Activated naive CD4-positive, alpha-beta T cell treated with anti-CD3 and anti-CD28 coated beads, Interleukin-2, amount 50 U/mL, for 72 hours (primary cell): ENCODE measurements at regions not wholly inside any gene's neighbourhood (a gene's known extent, or its start where the extent isn't known, plus 50 kb on each side); places are given as distances from the start of the nearest gene placed in this dataset.

Source experiments
- ATAC-seq, 2 donors: fragments of 150-1000 bp; cut with Tn5 transposase; 2 replicates each; pipeline ENCODE4 v1.10.0; 2021; ENCODE audit warnings: mild to moderate bottlenecking in 2 of 2, moderate library complexity in 2 of 2
- DNase-seq, 2 donors: peaks; one replicate each; pipeline ENCODE4 v3.0.0; 2021 to 2022; ENCODE audit warnings: low spot score in 2 of 2
- H3K27ac Mint-ChIP-seq, 2 donors: one replicate each; pipeline ENCODE4 v1.8.0; 2022; ENCODE audit warnings: mild to moderate bottlenecking in 2 of 2, mixed read lengths in 2 of 2
- H3K36me3 Mint-ChIP-seq, 2 donors: one replicate each; pipeline ENCODE4 v1.8.0; 2022; ENCODE audit warnings: mixed read lengths in 2 of 2
- H3K9me3 Mint-ChIP-seq, 2 donors: one replicate each; pipeline ENCODE4 v1.8.0; 2022; ENCODE audit warnings: mixed read lengths in 2 of 2

DNA sequence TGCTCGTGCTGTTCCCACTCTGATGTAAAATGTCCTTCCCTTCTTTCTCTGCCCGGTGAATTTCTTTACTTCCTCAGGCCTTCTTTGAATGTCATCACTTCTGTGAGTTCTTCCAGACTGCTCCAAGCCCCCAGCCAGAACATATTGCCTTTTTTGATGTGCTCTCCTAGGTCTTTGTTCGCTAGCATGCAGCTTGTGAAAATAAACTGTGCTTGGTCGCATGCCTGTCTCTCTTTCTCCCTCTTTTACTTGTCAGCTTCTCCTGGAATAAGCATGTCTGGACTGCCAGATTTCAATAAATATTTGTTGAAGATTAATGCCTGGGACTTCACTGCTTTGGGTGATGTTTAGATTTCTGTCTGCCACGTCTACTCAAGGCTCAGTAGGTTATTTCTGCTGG lies 82.7 kb upstream of the ARHGAP28 start:
- no peak overlapping the region for H3K27ac Mint-ChIP-seq
- no peaks in the 10 kb centered on the region for H3K36me3 Mint-ChIP-seq
- H3K9me3 Mint-ChIP-seq, result peaks cover 6 to 16% of the 10 kb centered on the region in 2 donors

DNA sequence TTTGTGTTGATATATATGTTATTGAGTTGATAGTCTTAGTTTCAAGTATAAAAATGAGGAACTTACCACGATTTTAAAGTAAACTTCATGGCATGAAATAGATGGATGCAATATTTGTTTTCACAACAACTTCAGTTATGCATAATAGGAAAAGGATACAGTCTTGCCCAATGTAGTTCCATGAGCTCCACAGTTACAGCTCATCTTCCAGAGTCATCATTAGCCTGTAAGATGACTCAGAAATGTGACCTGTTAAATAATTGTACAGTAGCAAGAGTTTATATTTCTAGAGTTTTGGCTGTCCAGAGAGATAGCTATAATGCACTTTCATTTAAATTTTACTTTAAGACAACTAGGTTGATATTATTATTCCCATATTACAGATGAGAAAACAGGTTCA lies 80.9 kb upstream of the ARHGAP28 start:
- Mint-ChIP-seq H3K36me3 (peaks cover 2% of the 10 kb centered on the region in 2 donors), H3K27ac (no peak overlapping the region), H3K9me3 (peaks cover 9 to 25% of the 10 kb centered on the region in 2 donors)
- DNase-seq, result no peak
- ATAC-seq, result no peak

More for the DNA sequence above, 82.7 kb upstream of the ARHGAP28 start:
- ATAC-seq, result no peak
- no peak for DNase-seq

DNA sequence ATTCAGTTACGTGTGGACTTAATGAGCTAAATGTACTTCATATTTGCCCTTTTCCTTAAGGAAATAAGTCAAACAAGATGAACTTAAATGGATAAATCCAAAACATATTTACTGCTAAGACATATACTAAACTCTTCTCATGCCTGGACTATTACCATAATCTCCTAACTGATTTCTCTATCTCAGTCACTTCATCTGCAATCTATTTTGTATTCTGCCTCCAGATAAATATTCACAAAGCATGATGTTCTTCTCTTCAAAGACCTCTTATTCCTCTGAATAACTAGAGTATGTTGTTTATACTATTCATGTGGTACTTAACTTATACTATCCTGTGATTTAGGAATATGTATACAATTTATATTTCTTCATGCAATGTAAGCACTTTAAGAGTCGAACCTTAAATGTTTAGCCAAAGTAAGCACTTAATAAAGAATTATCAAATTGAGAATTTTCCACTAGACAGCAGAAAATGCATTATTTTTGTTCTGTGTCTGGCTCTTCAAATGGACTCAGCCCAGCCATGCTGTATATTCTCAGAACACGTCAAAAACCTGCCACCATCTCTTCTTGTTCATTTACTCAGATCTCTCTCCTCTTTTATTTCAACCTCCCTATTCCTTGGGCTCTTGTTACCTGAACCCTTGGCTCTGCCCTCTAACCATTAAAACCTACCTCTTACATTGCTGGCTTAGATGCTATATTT lies 79.9 kb upstream of the ARHGAP28 start:
- ATAC-seq (no peak), DNase-seq (no peak)
- Mint-ChIP-seq H3K27ac (no peak overlapping the region), H3K9me3 (peaks cover 14 to 28% of the 10 kb centered on the region in 2 donors), H3K36me3 (peaks cover 5% of the 10 kb centered on the region in 2 donors)

DNA sequence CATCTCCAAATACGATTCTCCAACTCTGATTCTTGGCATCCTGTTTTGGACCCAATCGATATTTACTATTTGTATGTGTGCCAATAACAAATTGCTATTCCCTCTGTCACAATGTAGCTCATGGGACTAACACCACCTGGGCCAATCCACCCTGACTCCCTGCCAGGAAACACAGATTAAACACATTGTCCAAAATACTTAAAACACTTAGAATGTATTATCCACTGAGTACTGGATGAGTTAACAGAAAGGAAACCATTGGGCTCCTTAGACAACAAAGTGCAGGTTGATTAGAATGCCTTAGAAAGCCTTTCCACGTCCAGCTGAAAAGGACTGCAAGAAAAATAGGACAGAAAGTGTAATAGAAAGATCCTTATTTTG lies 79.4 kb upstream of the ARHGAP28 start:
- Mint-ChIP-seq H3K27ac (no peak overlapping the region), H3K36me3 (peaks cover 5% of the 10 kb centered on the region in 2 donors), H3K9me3 (peaks cover 14 to 28% of the 10 kb centered on the region in 2 donors)
- no peak for ATAC-seq
- DNase-seq, result no peak

DNA sequence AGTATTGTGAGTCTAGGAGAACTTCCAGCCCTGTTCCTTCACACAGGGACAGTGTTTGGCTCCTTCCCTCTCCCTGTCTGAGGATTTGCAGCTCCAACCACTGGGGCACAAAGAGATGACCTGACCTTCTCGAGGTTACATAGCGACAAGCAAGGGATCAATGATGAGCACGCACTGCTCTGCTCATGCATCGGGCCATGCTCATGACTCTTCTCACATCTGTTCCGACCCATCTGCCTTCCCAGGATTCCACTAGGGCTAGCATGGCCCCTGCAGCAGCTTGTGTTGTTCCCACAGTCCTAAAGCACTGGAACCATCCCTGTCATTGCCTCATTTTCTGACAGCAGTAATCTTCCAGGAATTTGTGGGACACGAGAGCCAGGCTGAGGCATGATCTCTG lies 78.8 kb upstream of the ARHGAP28 start:
- H3K27ac Mint-ChIP-seq, result no peak overlapping the region
- no peak for DNase-seq
- H3K9me3 Mint-ChIP-seq, result peaks cover 20 to 34% of the 10 kb centered on the region in 2 donors
- no peak for ATAC-seq
- H3K36me3 Mint-ChIP-seq, result peaks cover 5 to 11% of the 10 kb centered on the region in 2 donors

DNA sequence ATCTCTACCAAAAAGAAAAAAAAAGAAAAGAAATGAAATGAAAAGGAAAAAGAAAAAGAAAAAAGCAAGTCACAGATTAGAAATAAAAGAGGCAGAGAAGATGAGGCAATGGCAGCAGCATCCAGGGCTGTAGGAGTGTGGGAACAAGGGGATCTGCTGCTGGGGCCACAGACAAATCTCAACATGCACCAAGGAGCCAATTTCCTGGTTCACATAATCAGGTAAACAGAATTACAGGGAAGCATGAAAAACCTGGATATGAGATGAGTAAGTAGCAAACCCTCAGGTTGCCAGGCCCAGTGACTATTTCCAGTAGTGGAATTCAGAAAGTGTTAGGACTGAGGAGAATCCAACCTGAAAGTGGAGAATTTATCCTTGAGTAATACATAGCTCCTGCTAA lies 77.4 kb upstream of the ARHGAP28 start:
- no peak for DNase-seq
- peaks cover 5 to 11% of the 10 kb centered on the region in 2 donors for H3K36me3 Mint-ChIP-seq
- no peak overlapping the region for H3K27ac Mint-ChIP-seq
- peaks cover 22 to 27% of the 10 kb centered on the region in 2 donors for H3K9me3 Mint-ChIP-seq
- ATAC-seq, result no peak

DNA sequence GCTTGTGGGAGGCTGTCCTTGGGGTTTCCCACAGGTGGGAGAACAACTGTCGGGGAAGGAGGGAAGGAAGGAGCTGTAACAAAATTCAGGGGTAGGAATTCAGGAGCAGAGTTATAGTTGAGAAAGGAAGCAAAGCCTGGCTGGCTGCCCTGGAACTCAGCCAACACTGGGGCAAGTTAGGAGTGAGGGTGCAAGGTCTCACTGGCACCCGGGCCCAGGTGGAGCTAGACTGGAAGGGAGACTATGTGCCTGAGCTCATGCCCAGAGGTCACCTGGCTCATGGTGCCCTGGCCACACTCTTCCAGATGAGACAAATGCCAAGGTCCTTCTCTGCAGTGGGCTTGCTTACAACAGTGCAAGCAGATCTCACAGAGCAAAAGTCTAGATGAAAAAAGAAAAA lies 75.6 kb upstream of the ARHGAP28 start:
- peaks cover 5 to 11% of the 10 kb centered on the region in 2 donors for H3K36me3 Mint-ChIP-seq
- no peak for ATAC-seq
- no peak overlapping the region for H3K27ac Mint-ChIP-seq
- peaks cover 22 to 27% of the 10 kb centered on the region in 2 donors for H3K9me3 Mint-ChIP-seq
- no peak for DNase-seq

DNA sequence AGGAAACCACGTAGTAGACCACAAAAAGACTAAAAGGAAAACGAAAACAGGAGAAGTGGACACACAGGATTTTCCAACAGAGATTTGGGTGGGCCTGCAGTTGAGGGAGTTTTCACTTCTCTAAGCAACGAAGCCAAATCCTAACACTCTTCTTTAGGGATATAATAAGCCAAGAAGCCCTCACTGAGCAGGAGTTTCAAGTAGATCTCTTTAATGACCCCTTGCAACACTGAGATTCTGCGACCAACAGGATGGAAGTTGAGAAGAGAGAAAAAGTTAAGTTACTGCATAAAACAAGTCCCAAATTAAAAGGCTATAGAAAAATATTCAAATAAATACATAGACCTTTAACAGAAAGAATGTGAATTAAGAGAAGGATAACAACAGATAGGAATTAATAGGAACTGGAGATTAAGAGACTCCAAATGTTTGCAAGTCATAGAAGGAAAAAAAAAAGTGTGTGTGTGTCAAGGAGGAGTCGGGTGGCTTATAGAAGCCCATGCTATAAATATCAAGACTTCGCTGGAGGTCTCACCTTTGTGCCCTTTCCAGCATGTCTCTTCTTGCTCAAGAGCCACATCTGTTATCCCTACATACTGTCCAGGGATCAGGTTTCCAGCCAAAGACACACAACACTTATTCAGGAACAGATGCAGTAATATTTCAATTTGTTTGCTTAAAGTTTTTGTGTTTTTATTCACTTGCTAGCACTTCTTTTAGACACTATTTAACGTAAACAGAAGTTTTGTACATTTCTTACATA lies 69.4 kb upstream of the ARHGAP28 start:
- ATAC-seq (no peak), DNase-seq (no peak)
- Mint-ChIP-seq H3K27ac (no peak overlapping the region), H3K36me3 (peaks cover 0 to 5% of the 10 kb centered on the region in 2 donors), H3K9me3 (peaks cover 5 to 17% of the 10 kb centered on the region in 2 donors)

DNA sequence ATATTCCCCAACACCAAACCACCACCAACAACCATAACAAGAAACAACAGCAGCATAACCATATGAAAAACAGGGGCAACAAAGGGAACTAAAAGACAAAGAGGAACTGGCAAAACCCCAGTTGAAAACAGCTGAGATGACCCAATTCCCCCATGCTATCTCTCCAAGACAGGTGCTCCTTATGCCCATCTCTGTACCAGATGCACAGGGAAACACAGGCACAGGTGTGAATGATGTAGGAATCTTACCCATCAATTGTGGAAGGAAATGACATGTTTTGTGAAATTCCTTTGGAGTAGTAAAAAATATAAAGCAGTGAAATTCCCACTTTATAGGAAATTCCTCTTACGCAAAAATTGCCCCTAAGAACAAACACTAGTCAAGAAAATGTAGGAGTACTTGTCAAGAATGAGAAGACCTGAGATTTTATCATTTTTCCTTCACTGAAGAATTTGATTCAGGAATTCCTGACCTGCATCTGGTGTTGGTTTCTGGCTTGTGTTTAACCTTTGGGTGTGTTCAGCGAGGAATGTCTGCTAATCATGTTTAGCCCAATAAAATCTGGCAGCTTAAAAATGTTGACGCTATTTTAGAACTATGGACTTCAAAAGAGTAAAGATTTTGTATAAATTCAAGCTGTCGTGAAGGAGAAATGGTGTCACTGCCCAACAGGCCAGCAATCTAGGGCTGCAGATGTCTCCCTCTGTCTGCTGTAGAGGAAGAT lies 67.7 kb upstream of the ARHGAP28 start:
- H3K36me3 Mint-ChIP-seq, result no peaks in the 10 kb centered on the region
- peaks cover 0 to 4% of the 10 kb centered on the region in 2 donors for H3K9me3 Mint-ChIP-seq
- DNase-seq, result no peak
- no peak overlapping the region for H3K27ac Mint-ChIP-seq
- no peak for ATAC-seq

DNA sequence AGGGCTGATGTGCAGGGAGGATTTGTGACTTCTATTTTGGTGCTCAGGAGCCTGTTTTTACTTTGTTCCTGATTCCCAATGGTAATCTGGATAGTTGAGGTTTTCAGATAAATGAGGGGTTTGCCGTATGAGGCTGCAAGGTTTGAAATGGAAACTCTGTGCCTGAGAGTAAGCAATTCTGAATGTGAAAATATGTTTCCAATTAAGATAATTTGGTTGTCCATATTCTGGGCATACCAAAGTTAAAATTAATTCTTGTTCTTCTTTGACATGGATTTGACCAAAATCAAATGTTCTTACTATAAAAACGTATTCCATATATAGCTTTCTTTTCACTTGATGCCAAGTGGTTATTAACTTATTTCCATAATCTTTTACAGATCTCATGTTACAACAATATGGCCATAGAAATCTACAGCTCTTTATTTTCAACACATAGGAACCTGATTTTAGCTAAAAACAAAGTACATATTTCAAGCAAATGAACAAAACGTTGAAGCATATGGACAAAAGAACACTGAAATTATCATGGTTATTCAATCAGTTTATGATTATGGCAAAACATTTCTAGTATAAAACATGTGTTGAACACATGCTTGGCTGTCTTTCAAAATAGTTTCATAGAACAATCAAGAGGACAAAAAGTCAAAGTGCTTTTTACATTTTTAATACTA lies 63.4 kb upstream of the ARHGAP28 start:
- ATAC-seq, result no peak
- Mint-ChIP-seq H3K9me3 (peaks cover 0 to 4% of the 10 kb centered on the region in 2 donors), H3K27ac (no peak overlapping the region), H3K36me3 (no peaks in the 10 kb centered on the region)
- no peak for DNase-seq

DNA sequence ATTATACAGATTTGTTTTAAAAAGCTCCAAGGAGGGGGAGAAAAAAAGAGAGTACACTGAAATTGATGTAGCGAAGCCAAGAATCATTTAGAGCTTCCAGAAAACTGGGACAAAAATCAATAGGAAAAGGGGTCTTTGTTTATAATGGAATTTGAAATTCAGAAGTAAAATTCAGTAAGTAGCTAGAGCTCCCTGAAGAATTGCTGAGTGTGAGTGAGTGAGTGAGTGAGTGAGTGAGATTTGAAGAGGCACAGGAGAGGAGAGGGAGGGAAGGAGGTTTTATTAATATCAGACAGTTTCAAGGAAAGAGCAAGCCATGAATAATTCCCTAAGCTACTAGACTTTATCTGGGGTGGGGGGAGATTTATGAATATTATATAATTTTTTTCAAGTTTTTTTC lies 60.7 kb upstream of the ARHGAP28 start:
- peaks cover 0 to 5% of the 10 kb centered on the region in 2 donors for H3K9me3 Mint-ChIP-seq
- ATAC-seq (no peak), DNase-seq (no peak)
- H3K27ac Mint-ChIP-seq, result no peak overlapping the region
- H3K36me3 Mint-ChIP-seq, result no peaks in the 10 kb centered on the region

DNA sequence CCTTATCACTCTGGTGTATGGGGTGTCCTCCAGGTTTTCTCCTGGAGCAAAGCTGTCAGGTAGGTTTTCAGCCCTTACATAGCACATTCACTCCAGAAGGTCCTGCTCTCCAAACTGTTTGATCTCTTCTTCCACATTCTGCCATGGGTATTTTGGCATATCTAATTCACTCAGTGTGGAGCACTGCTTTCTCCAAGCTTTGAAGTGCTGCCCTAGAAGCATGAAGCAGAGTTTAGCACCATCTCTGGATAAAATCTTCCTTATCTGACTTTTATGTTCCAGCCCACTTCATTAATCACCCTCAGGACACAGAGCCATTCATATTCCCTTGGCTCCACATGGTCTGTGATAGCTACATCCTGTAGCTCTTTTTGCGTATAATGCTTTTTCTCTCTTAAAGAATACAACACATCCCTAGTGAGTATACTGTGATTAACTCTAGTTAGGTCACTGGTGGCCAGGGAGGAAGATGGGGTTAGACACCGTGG lies 56.7 kb upstream of the ARHGAP28 start:
- DNase-seq (no peak), ATAC-seq (no peak)
- Mint-ChIP-seq H3K9me3 (peaks cover 8 to 11% of the 10 kb centered on the region in 2 donors), H3K27ac (no peak overlapping the region), H3K36me3 (no peaks in the 10 kb centered on the region)

DNA sequence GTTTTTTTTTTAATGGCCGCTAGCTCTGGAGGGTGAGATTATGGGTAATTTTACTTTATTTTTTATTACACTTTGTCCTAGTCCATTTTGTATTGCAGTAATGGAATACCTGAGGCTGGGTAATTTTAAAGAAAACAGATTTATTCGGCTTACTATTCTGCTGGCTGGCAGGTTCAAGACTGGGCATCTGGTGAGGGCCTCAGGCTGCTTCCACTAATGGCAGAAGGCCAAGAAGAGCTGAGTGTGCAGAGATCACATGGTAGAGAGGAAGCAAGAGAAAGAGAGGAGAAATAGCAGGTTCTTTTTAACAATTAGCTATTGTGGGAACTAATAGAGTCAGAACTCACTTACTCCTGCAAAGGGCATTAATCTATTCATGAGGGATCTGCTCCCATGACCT lies 52.4 kb upstream of the ARHGAP28 start:
- Mint-ChIP-seq H3K9me3 (peaks cover 8 to 11% of the 10 kb centered on the region in 2 donors), H3K36me3 (no peaks in the 10 kb centered on the region), H3K27ac (no peak overlapping the region)
- ATAC-seq (no peak), DNase-seq (no peak)

DNA sequence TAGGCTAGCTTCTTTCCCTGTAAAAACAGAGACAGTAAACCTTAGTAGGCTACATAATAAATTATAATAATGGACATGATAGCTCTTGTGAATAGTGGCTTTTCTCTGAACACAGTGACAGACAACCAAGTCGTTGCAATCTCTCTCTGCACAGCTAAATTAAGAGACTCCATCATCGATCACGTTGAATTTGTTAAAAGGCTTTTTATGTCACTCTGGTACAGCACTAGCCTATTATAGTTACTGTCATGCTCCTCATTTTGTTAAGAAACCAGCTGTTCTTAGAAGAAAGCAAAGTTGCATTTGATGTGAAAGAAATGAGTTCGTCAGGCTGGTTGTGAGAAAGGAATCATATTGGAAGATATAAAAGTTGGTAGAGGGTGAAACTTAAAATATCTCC lies 50.3 kb upstream of the ARHGAP28 start:
- ATAC-seq (no peak), DNase-seq (no peak)
- Mint-ChIP-seq H3K9me3 (peaks cover 2 to 11% of the 10 kb centered on the region in 2 donors), H3K27ac (no peak overlapping the region), H3K36me3 (no peaks in the 10 kb centered on the region)
